Astrocyte (in vitro differentiated cells and primary cell): ENCODE measurements at regions not wholly inside any gene's neighbourhood (a gene's known extent, or its start where the extent isn't known, plus 50 kb on each side); places are given as distances from the start of the nearest gene placed in this dataset.

Experiments used
- DNase-seq: peaks from one replicate; pipeline ENCODE4 v3.0.0-alpha.2; 2010; ENCODE audit warnings: low read depth
- FAIRE-seq: peaks from 2 replicates; lab custom pipeline; 2011; peaks lifted over from hg19 to GRCh38; lab: Jason Lieb, UNC
- H2AFZ ChIP-seq: 2 replicates; pipeline ENCODE4 v1.6.0; 2012; ENCODE audit warnings: low read depth, low read length, inconsistent platforms
- H3K27ac ChIP-seq: 2 replicates; pipeline ENCODE4 v1.5.1; 2011; ENCODE audit warnings: low read depth, low read length, inconsistent platforms
- H3K27me3 ChIP-seq: 2 replicates; pipeline ENCODE4 v1.6.0; 2011; ENCODE audit warnings: low read length, inconsistent platforms; ENCODE audit not compliant: insufficient read depth
- H3K36me3 ChIP-seq: 2 replicates; pipeline ENCODE4 v1.5.1; 2011; ENCODE audit warnings: low read length, inconsistent platforms; ENCODE audit not compliant: insufficient read depth
- H3K4me1 ChIP-seq: 2 replicates; pipeline ENCODE4 v1.5.1; 2011; ENCODE audit warnings: low read length, inconsistent platforms; ENCODE audit not compliant: insufficient read depth
- H3K4me2 ChIP-seq: 2 replicates; pipeline ENCODE4 v1.6.0; 2012; ENCODE audit warnings: low read length, inconsistent platforms
- H3K4me3 ChIP-seq: 2 replicates; pipeline ENCODE4 v1.5.1; 2011; ENCODE audit warnings: low read depth, mild to moderate bottlenecking, low read length, inconsistent platforms; ENCODE audit not compliant: insufficient read depth
- H3K79me2 ChIP-seq: 2 replicates; pipeline ENCODE4 v1.6.0; 2012; ENCODE audit warnings: mild to moderate bottlenecking, low read length, inconsistent platforms; ENCODE audit not compliant: insufficient read depth
- H3K9ac ChIP-seq: 2 replicates; pipeline ENCODE4 v1.6.0; 2012; ENCODE audit warnings: mild to moderate bottlenecking, low read length, inconsistent platforms
- H3K9me3 ChIP-seq: 2 replicates; pipeline ENCODE4 v1.5.1; 2012; ENCODE audit warnings: low read depth, mild to moderate bottlenecking, low read length, inconsistent platforms; ENCODE audit not compliant: insufficient read depth
- H4K20me1 ChIP-seq: 2 replicates; pipeline ENCODE4 v1.6.0; 2012; ENCODE audit warnings: low read length, inconsistent platforms; ENCODE audit not compliant: insufficient read depth
- H3K27ac Mint-ChIP-seq: one replicate; pipeline ENCODE4 v1.8.0; 2021; ENCODE audit warnings: mild to moderate bottlenecking, mixed read lengths; ENCODE audit not compliant: unreplicated experiment
- H3K27me3 Mint-ChIP-seq: one replicate; pipeline ENCODE4 v1.8.0; 2021; ENCODE audit warnings: low read depth, mixed read lengths; ENCODE audit not compliant: unreplicated experiment
- H3K36me3 Mint-ChIP-seq: one replicate; pipeline ENCODE4 v1.8.0; 2021; ENCODE audit warnings: low read depth, mixed read lengths; ENCODE audit not compliant: unreplicated experiment
- H3K4me1 Mint-ChIP-seq: one replicate; pipeline ENCODE4 v1.8.0; 2021; ENCODE audit warnings: low read depth, mixed read lengths; ENCODE audit not compliant: unreplicated experiment
- H3K4me3 Mint-ChIP-seq: one replicate; pipeline ENCODE4 v1.8.0; 2021; ENCODE audit warnings: mild to moderate bottlenecking, moderate library complexity, mixed read lengths; ENCODE audit not compliant: unreplicated experiment
- H3K9me3 Mint-ChIP-seq: one replicate; pipeline ENCODE4 v1.8.0; 2021; ENCODE audit warnings: mild to moderate bottlenecking, mixed read lengths; ENCODE audit not compliant: unreplicated experiment
- EZH2 ChIP-seq: IDR thresholded peaks from 2 replicates; pipeline ENCODE4 v1.6.1; 2012; ENCODE audit warnings: mild to moderate bottlenecking, low read length, inconsistent platforms; ENCODE audit not compliant: insufficient read depth
- TF ChIP-seq, protein P1 (sequence below): IDR thresholded peaks from 2 replicates; pipeline ENCODE4 v1.5.1; 2011; ENCODE audit warnings: low read depth, mild to moderate bottlenecking, inconsistent platforms, low read length, moderate library complexity; ENCODE audit not compliant: insufficient read depth

DNA sequence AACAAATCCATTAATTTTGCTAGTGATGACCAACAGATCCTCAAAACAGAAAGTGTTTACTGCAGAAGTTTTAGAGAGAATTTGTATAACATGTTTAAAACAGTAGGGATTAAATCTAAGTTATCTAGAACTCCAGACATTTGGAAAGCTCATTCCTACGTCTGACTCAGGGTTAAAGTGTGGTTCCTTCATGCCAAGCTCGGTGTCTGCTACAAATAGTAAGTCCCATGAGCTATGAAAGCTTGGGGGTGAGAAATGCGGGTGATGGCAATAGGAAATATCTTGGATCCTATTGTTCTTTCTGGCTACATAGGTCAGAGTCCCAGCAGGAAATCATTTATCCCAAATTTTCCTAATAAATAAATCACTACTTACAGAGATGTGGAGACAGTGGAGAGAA is 867.1 kb downstream of the UQCRFS1 start:
- Histone ChIP-seq H3K9me3 (no peaks in the 10 kb centered on the region), H3K9ac (no peak overlapping the region), H4K20me1 (no peaks in the 10 kb centered on the region), H3K36me3 (no peaks in the 10 kb centered on the region), H3K4me2 (no peak overlapping the region), H3K27me3 (no peaks in the 10 kb centered on the region), H3K27ac (no peak overlapping the region), H2AFZ (no peak overlapping the region), H3K4me1 (no peaks in the 10 kb centered on the region), H3K79me2 (no peaks in the 10 kb centered on the region), H3K4me3 (no peak overlapping the region)
- no peak for FAIRE-seq
- TF ChIP-seq, protein P1, sequence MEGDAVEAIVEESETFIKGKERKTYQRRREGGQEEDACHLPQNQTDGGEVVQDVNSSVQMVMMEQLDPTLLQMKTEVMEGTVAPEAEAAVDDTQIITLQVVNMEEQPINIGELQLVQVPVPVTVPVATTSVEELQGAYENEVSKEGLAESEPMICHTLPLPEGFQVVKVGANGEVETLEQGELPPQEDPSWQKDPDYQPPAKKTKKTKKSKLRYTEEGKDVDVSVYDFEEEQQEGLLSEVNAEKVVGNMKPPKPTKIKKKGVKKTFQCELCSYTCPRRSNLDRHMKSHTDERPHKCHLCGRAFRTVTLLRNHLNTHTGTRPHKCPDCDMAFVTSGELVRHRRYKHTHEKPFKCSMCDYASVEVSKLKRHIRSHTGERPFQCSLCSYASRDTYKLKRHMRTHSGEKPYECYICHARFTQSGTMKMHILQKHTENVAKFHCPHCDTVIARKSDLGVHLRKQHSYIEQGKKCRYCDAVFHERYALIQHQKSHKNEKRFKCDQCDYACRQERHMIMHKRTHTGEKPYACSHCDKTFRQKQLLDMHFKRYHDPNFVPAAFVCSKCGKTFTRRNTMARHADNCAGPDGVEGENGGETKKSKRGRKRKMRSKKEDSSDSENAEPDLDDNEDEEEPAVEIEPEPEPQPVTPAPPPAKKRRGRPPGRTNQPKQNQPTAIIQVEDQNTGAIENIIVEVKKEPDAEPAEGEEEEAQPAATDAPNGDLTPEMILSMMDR = no peak
- TF ChIP-seq EZH2 = no peak
- no peak for DNase-seq
- Mint-ChIP-seq H3K36me3 (no peaks in the 10 kb centered on the region), H3K4me1 (peaks cover 16% of the 10 kb centered on the region), H3K27ac (peak overlapping the region; percentile 27), H3K9me3 (no peaks in the 10 kb centered on the region), H3K27me3 (peaks cover 9% of the 10 kb centered on the region), H3K4me3 (no peak overlapping the region)

DNA sequence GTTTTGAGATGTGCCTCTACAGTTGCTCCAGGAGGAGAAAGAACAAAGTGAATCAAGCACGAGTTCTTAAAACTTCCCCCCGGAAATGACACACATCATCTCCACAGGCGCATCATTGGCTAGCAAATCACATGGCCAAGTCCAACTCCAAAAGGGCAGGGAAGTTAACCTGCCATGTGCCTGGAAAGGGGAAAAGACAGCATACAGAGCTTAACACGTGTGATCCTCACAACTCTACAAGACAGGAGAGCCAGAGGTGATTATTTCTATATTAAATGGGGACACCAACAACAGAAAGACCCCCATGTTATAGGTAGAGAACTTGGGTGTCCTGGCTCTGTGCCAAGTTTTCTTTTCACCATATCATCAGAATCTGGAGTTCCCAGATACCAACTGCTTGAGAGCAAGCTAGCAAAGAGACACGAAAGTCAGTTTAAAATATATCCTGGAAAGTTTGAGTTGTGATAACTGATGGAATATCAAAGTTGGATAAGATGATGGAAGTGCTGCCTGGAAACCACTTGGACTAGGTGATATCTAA is 871.1 kb downstream of the UQCRFS1 start:
- H3K36me3 ChIP-seq = no peaks in the 10 kb centered on the region
- H2AFZ ChIP-seq = no peak overlapping the region
- FAIRE-seq (no peak), DNase-seq (no peak)
- H3K4me3 Mint-ChIP-seq = no peak overlapping the region
- no peaks in the 10 kb centered on the region for H3K9me3 ChIP-seq
- H3K36me3 Mint-ChIP-seq = no peaks in the 10 kb centered on the region
- no peaks in the 10 kb centered on the region for H3K27me3 ChIP-seq
- peaks cover 16% of the 10 kb centered on the region for H3K4me1 Mint-ChIP-seq
- no peak overlapping the region for H3K27ac Mint-ChIP-seq
- no peak overlapping the region for H3K27ac ChIP-seq
- H3K4me2 ChIP-seq = no peak overlapping the region
- H3K9ac ChIP-seq = no peak overlapping the region
- H3K79me2 ChIP-seq = no peaks in the 10 kb centered on the region
- no peaks in the 10 kb centered on the region for H4K20me1 ChIP-seq
- TF ChIP-seq, protein P1 = no peak
- TF ChIP-seq EZH2 = no peak
- peaks cover 13% of the 10 kb centered on the region for H3K27me3 Mint-ChIP-seq
- no peak overlapping the region for H3K4me3 ChIP-seq
- H3K4me1 ChIP-seq = no peaks in the 10 kb centered on the region
- H3K9me3 Mint-ChIP-seq = peaks cover 4% of the 10 kb centered on the region

DNA sequence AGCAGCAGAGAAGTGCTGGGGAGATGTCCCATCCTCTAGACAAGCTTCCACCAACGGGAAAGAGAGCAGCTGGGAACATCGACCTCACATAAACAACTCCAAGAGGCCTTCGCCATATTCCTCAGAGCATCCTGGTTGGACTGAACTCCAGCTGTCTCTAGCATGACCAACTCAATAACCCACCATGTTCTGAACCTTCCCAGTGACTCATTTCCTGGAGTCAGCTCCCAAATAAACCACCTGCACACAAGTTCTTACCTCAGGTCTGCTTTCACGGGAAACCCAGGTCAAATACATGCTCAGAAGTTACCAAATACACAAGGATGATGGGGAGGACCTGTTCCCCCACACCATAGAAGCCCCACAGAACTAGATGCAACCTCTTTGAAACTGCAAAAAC is 878.5 kb downstream of the UQCRFS1 start:
- Histone ChIP-seq H3K79me2 (no peaks in the 10 kb centered on the region), H3K9ac (no peak overlapping the region), H3K36me3 (no peaks in the 10 kb centered on the region), H3K4me3 (no peak overlapping the region), H3K27ac (no peak overlapping the region), H3K4me1 (no peaks in the 10 kb centered on the region), H4K20me1 (no peaks in the 10 kb centered on the region), H3K4me2 (no peak overlapping the region), H2AFZ (no peak overlapping the region), H3K9me3 (no peaks in the 10 kb centered on the region), H3K27me3 (no peaks in the 10 kb centered on the region)
- no peak for FAIRE-seq
- Mint-ChIP-seq H3K27ac (no peak overlapping the region), H3K9me3 (peaks cover 9% of the 10 kb centered on the region), H3K27me3 (peaks cover 3% of the 10 kb centered on the region), H3K36me3 (no peaks in the 10 kb centered on the region), H3K4me3 (no peak overlapping the region), H3K4me1 (peaks cover 4% of the 10 kb centered on the region)
- TF ChIP-seq EZH2 = no peak
- TF ChIP-seq, protein P1 = no peak
- DNase-seq = no peak
